ENCODE measurements at regions not wholly inside any gene's neighbourhood (a gene's known extent, or its start where the extent isn't known, plus 50 kb on each side); places are given as distances from the start of the nearest gene placed in this dataset.

DNA sequence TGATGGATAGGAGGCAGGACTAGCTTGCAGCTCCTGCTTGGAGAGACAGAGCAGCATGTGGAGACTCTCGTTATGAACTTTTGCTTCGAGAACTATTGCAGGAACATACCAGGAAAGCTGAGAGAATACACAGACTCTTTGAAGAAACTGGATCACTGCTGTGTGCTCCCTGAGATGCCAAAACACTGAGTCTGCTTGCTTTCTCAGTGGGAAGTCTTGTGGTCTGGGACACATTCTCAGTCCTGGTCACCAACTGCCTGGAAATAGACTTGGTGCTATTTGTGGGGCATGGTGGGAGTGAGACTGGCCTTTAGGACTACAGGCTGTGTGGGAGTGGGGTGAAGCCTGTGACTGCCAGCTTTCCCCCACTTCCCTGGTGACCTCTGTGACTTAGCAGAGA is 252.6 kb downstream of the MED10 start (continued):
- TF ChIP-seq, protein P1, sequence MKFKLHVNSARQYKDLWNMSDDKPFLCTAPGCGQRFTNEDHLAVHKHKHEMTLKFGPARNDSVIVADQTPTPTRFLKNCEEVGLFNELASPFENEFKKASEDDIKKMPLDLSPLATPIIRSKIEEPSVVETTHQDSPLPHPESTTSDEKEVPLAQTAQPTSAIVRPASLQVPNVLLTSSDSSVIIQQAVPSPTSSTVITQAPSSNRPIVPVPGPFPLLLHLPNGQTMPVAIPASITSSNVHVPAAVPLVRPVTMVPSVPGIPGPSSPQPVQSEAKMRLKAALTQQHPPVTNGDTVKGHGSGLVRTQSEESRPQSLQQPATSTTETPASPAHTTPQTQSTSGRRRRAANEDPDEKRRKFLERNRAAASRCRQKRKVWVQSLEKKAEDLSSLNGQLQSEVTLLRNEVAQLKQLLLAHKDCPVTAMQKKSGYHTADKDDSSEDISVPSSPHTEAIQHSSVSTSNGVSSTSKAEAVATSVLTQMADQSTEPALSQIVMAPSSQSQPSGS (IDR thresholded peaks at IDR 0.05; ENCODE audit: low read length) = no peak

All from H1 (cell line).